Thyroid gland (tissue), 4 donors: ENCODE measurements at regions not wholly inside any gene's neighbourhood (a gene's known extent, or its start where the extent isn't known, plus 50 kb on each side); places are given as distances from the start of the nearest gene placed in this dataset.

ENCODE experiments used
- POLR2A ChIP-seq, 2 donors: fragments of 450-650 bp; IDR thresholded peaks; one replicate each; pipeline ENCODE4 v1.6.1; 2017; ENCODE audit warnings: antibody characterized with exemption in 2 of 2, mild to moderate bottlenecking in 2 of 2, moderate library complexity in 1 of 2
- TF ChIP-seq, protein P1 (sequence below), 6 experiments: fragments of 200-600 bp in 3 of 6; fragments of 450-650 bp in 3 of 6; sonication (generic) in 3 of 6; IDR thresholded peaks; one replicate each; pipeline ENCODE4 v1.5.1; 2016 to 2019; ENCODE audit warnings: antibody characterized with exemption in 6 of 6, mild to moderate bottlenecking in 2 of 6, inconsistent platforms in 1 of 6, moderate library complexity in 1 of 6

DNA sequence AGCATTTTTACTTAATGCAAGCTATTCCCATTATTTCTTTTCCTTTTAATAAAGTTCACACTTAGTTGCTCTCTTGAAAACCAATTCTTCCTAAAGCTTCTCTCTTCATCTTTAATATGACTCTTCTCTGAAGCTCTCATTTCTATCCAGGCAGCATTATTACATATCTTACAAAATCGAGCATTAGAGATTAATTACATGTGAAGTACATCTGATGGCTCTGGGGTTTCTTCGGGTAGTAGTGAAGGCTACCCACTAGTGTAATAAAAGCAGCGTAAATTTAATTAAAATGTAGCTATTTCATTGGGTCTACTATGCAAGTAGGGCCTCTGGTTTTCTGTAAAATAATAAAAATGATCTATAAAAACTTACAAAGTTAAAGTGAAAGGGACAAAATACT, 513.6 kb upstream of the DPH6 start:
- TF ChIP-seq, protein P1, sequence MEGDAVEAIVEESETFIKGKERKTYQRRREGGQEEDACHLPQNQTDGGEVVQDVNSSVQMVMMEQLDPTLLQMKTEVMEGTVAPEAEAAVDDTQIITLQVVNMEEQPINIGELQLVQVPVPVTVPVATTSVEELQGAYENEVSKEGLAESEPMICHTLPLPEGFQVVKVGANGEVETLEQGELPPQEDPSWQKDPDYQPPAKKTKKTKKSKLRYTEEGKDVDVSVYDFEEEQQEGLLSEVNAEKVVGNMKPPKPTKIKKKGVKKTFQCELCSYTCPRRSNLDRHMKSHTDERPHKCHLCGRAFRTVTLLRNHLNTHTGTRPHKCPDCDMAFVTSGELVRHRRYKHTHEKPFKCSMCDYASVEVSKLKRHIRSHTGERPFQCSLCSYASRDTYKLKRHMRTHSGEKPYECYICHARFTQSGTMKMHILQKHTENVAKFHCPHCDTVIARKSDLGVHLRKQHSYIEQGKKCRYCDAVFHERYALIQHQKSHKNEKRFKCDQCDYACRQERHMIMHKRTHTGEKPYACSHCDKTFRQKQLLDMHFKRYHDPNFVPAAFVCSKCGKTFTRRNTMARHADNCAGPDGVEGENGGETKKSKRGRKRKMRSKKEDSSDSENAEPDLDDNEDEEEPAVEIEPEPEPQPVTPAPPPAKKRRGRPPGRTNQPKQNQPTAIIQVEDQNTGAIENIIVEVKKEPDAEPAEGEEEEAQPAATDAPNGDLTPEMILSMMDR (IDR thresholded peaks at IDR 0.05), result no peak
- no peak for TF ChIP-seq POLR2A (IDR thresholded peaks at IDR 0.05)
